ENCODE measurements at regions not wholly inside any gene's neighbourhood (a gene's known extent, or its start where the extent isn't known, plus 50 kb on each side); places are given as distances from the start of the nearest gene placed in this dataset.

DNA sequence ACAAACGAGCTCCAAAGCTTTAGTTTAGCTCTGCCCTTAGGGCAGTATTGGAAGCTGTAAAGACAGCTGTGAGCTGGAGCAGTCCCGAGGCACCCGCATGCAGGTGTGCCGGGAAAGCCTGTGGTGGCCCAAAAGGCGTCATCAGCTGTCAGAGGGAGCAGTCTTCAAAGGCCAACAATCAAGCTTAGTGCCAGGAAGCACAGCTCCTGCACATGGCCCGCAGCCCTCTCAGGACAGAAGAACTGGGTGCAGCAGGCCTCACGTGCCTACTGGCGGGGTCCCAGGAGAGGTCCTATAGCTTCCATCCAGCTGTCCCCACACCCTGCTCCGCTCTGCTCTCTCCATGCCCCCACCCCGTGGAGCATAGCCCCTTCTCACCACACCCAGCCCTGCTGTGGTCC, 92.2 kb upstream of the TRIM2 start:
- TF ChIP-seq, protein P1, sequence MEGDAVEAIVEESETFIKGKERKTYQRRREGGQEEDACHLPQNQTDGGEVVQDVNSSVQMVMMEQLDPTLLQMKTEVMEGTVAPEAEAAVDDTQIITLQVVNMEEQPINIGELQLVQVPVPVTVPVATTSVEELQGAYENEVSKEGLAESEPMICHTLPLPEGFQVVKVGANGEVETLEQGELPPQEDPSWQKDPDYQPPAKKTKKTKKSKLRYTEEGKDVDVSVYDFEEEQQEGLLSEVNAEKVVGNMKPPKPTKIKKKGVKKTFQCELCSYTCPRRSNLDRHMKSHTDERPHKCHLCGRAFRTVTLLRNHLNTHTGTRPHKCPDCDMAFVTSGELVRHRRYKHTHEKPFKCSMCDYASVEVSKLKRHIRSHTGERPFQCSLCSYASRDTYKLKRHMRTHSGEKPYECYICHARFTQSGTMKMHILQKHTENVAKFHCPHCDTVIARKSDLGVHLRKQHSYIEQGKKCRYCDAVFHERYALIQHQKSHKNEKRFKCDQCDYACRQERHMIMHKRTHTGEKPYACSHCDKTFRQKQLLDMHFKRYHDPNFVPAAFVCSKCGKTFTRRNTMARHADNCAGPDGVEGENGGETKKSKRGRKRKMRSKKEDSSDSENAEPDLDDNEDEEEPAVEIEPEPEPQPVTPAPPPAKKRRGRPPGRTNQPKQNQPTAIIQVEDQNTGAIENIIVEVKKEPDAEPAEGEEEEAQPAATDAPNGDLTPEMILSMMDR (IDR thresholded peaks at IDR 0.05; ENCODE audit: borderline replicate concordance, extremely low read depth, low read length, poor library complexity, severe bottlenecking) = no peak
- no peak for TF ChIP-seq EZH2 (IDR thresholded peaks at IDR 0.05; ENCODE audit: borderline replicate concordance, low read depth, low read length, severe bottlenecking)
